Uterus (tissue), 2 donors: ENCODE measurements at regions not wholly inside any gene's neighbourhood (a gene's known extent, or its start where the extent isn't known, plus 50 kb on each side); places are given as distances from the start of the nearest gene placed in this dataset.

Experiments used
- CTCF ChIP-seq, 4 experiments: fragments of 200-600 bp in 2 of 4; fragments of 450-650 bp in 2 of 4; sonication (generic) in 2 of 4; IDR thresholded peaks; one replicate each; pipeline ENCODE4 v1.5.1; 2016 to 2019; ENCODE audit warnings: antibody characterized with exemption in 4 of 4, mild to moderate bottlenecking in 2 of 4, moderate library complexity in 1 of 4
- POLR2A ChIP-seq, 2 donors: fragments of 450-650 bp; IDR thresholded peaks; one replicate each; pipeline ENCODE4 v1.6.1; 2016; ENCODE audit warnings: antibody characterized with exemption in 2 of 2, mild to moderate bottlenecking in 1 of 2, moderate library complexity in 1 of 2

- no peak for TF ChIP-seq CTCF (IDR thresholded peaks at IDR 0.05)
- no peak for TF ChIP-seq POLR2A (IDR thresholded peaks at IDR 0.05)
These were observed 384.0 kb upstream of the TGFBR2 start for GRCh38 chr3:30222441-30222840.
